Large intestine (tissue), 3 donors: ENCODE measurements at regions not wholly inside any gene's neighbourhood (a gene's known extent, or its start where the extent isn't known, plus 50 kb on each side); places are given as distances from the start of the nearest gene placed in this dataset.

Experiments
- DNase-seq, 2 donors: peaks; one replicate each; pipeline versions ENCODE4 v3.0.0 to v3.0.0-alpha.2; 2013
- H3K27ac ChIP-seq: one replicate; pipeline ENCODE4 v1.5.1; 2013; ENCODE audit warnings: low read length
- H3K27me3 ChIP-seq: 2 replicates; pipeline ENCODE4 v1.6.1; 2013; ENCODE audit warnings: low read length; ENCODE audit not compliant: control insufficient read depth, insufficient read depth
- H3K36me3 ChIP-seq: 2 replicates; pipeline ENCODE4 v1.6.1; 2013; ENCODE audit warnings: low read length; ENCODE audit not compliant: control insufficient read depth, insufficient read depth
- H3K4me1 ChIP-seq: one replicate; pipeline ENCODE4 v1.6.1; 2013; ENCODE audit warnings: low read length; ENCODE audit not compliant: control insufficient read depth, insufficient read depth
- H3K4me3 ChIP-seq: one replicate; pipeline ENCODE4 v1.5.1; 2013; ENCODE audit warnings: low read length
- H3K9me3 ChIP-seq: one replicate; pipeline ENCODE4 v1.6.1; 2013; ENCODE audit warnings: mild to moderate bottlenecking, low read depth, low read length, moderate library complexity; ENCODE audit not compliant: control insufficient read depth
- WGBS: methylation state at CpG from one replicate; pipeline ENCODE4 v1.1.5; 2013; ENCODE audit warnings: low lambda C conversion rate; ENCODE audit not compliant: insufficient coverage; 5-methylcytosine and 5-hydroxymethylcytosine counted together

GRCh38 chr5:61820836-61821235, 485.2 kb upstream of the KIF2A start:
- Histone ChIP-seq H3K27me3 (no peaks in the 10 kb centered on the region), H3K36me3 (no peaks in the 10 kb centered on the region)

GRCh38 chr5:61821561-61821960, 484.4 kb upstream of the KIF2A start:
- no peaks in the 10 kb centered on the region for H3K9me3 ChIP-seq
- DNase-seq, result no peak
- H3K27ac ChIP-seq, result no peak overlapping the region
- H3K4me3 ChIP-seq, result no peak overlapping the region
- peaks cover 12% of the 10 kb centered on the region for H3K4me1 ChIP-seq
- H3K36me3 ChIP-seq, result no peaks in the 10 kb centered on the region
- H3K27me3 ChIP-seq, result no peaks in the 10 kb centered on the region
- no CpG with 5 or more reads among the region's 2 CpGs for WGBS

More at GRCh38 chr5:61820836-61821235, 485.2 kb upstream of the KIF2A start:
- Histone ChIP-seq H3K4me3 (no peak overlapping the region), H3K9me3 (no peaks in the 10 kb centered on the region), H3K27ac (no peak overlapping the region), H3K4me1 (peaks cover 12% of the 10 kb centered on the region)
- 80% methylated on average over 1 of the region's 4 CpGs for WGBS
- DNase-seq, result no peak

GRCh38 chr5:61822584-61822983, 483.4 kb upstream of the KIF2A start:
- Histone ChIP-seq H3K27ac (no peak overlapping the region), H3K27me3 (no peaks in the 10 kb centered on the region), H3K4me3 (no peak overlapping the region), H3K9me3 (no peaks in the 10 kb centered on the region), H3K36me3 (no peaks in the 10 kb centered on the region), H3K4me1 (peaks cover 3% of the 10 kb centered on the region)
- WGBS, result no CpG with 5 or more reads among the region's 5 CpGs
- no peak for DNase-seq

GRCh38 chr5:61823065-61823464, 482.9 kb upstream of the KIF2A start:
- no peak for DNase-seq
- 100% methylated on average over 4 of the region's 10 CpGs for WGBS
- Histone ChIP-seq H3K9me3 (no peaks in the 10 kb centered on the region), H3K4me3 (no peak overlapping the region), H3K27ac (no peak overlapping the region), H3K36me3 (no peaks in the 10 kb centered on the region), H3K27me3 (no peaks in the 10 kb centered on the region), H3K4me1 (peaks cover under 1% of the 10 kb centered on the region)

- H3K27ac ChIP-seq, result no peak overlapping the region
- no CpG with 5 or more reads among the region's 2 CpGs for WGBS
- no peak overlapping the region for H3K4me3 ChIP-seq
- no peaks in the 10 kb centered on the region for H3K36me3 ChIP-seq
- no peaks in the 10 kb centered on the region for H3K9me3 ChIP-seq
- DNase-seq, result no peak
- no peaks in the 10 kb centered on the region for H3K27me3 ChIP-seq
- no peaks in the 10 kb centered on the region for H3K4me1 ChIP-seq
Observed at GRCh38 chr5:61823781-61824180, 482.2 kb upstream of the KIF2A start.

GRCh38 chr5:61824396-61824795, 481.6 kb upstream of the KIF2A start:
- Histone ChIP-seq H3K36me3 (no peaks in the 10 kb centered on the region), H3K27me3 (no peaks in the 10 kb centered on the region), H3K9me3 (no peaks in the 10 kb centered on the region), H3K27ac (no peak overlapping the region), H3K4me1 (no peaks in the 10 kb centered on the region), H3K4me3 (no peak overlapping the region)
- 100% methylated on average over 1 of the region's 4 CpGs for WGBS
- no peak for DNase-seq

- no CpG with 5 or more reads among the region's 2 CpGs for WGBS
- no peak for DNase-seq
- no peaks in the 10 kb centered on the region for H3K4me1 ChIP-seq
Observed at GRCh38 chr5:61827445-61827975, 478.5 kb upstream of the KIF2A start.

GRCh38 chr5:61828856-61829255, 477.1 kb upstream of the KIF2A start:
- no peaks in the 10 kb centered on the region for H3K9me3 ChIP-seq
- H3K4me1 ChIP-seq, result no peaks in the 10 kb centered on the region
- H3K27me3 ChIP-seq, result no peaks in the 10 kb centered on the region
- no peak for DNase-seq
- no peak overlapping the region for H3K4me3 ChIP-seq
- H3K27ac ChIP-seq, result no peak overlapping the region
- no peaks in the 10 kb centered on the region for H3K36me3 ChIP-seq
- WGBS, result no CpG with 5 or more reads among the region's 3 CpGs

More at GRCh38 chr5:61827445-61827975, 478.5 kb upstream of the KIF2A start:
- Histone ChIP-seq H3K9me3 (no peaks in the 10 kb centered on the region), H3K36me3 (no peaks in the 10 kb centered on the region), H3K27ac (no peak overlapping the region), H3K4me3 (no peak overlapping the region), H3K27me3 (no peaks in the 10 kb centered on the region)

GRCh38 chr5:61831736-61832135, 474.3 kb upstream of the KIF2A start:
- no peak for DNase-seq
- peaks cover 3% of the 10 kb centered on the region for H3K27me3 ChIP-seq
- H3K9me3 ChIP-seq, result no peaks in the 10 kb centered on the region
- no peak overlapping the region for H3K4me3 ChIP-seq
- H3K4me1 ChIP-seq, result no peaks in the 10 kb centered on the region
- no CpG with 5 or more reads among the region's 4 CpGs for WGBS
- no peak overlapping the region for H3K27ac ChIP-seq
- H3K36me3 ChIP-seq, result no peaks in the 10 kb centered on the region

GRCh38 chr5:61837788-61838187, 468.2 kb upstream of the KIF2A start:
- no peak overlapping the region for H3K27ac ChIP-seq
- DNase-seq, result no peak
- H3K36me3 ChIP-seq, result no peaks in the 10 kb centered on the region
- H3K9me3 ChIP-seq, result no peaks in the 10 kb centered on the region
- H3K4me1 ChIP-seq, result no peaks in the 10 kb centered on the region
- peaks cover 6% of the 10 kb centered on the region for H3K27me3 ChIP-seq
- no peak overlapping the region for H3K4me3 ChIP-seq

- no peak overlapping the region for H3K27ac ChIP-seq
- peaks cover 3% of the 10 kb centered on the region for H3K27me3 ChIP-seq
- whole genome bisulfite sequencing, result no CpG with 5 or more reads among the region's 3 CpGs
Observed at GRCh38 chr5:61840361-61840760, 465.6 kb upstream of the KIF2A start.

More at GRCh38 chr5:61840361-61840760, 465.6 kb upstream of the KIF2A start:
- Histone ChIP-seq H3K4me1 (no peaks in the 10 kb centered on the region), H3K4me3 (no peak overlapping the region), H3K9me3 (no peaks in the 10 kb centered on the region), H3K36me3 (no peaks in the 10 kb centered on the region)
- DNase-seq, result no peak
